ENCODE measurements at regions not wholly inside any gene's neighbourhood (a gene's known extent, or its start where the extent isn't known, plus 50 kb on each side); places are given as distances from the start of the nearest gene placed in this dataset.

GRCh38 chr5:174251305-174252000 is 205.9 kb downstream of the NSG2 start:
- no peak for TF ChIP-seq CTCF (IDR thresholded peaks at IDR 0.05; ENCODE audit: low read depth, low read length)
- no peak overlapping the region for H3K27ac ChIP-seq

GRCh38 chr5:174252121-174252520 is 206.6 kb downstream of the NSG2 start:
- Histone ChIP-seq H3K36me3 (no peaks in the 10 kb centered on the region), H3K27me3 (ENCODE audit: insufficient read depth, low read depth, severe bottlenecking) (no peaks in the 10 kb centered on the region), H3K9me3 (ENCODE audit: severe bottlenecking) (no peaks in the 10 kb centered on the region), H3K27ac (no peak overlapping the region), H3K4me3 (ENCODE audit: low read depth, low read length) (no peak overlapping the region)
- DNase-seq, result no peak
- TF ChIP-seq CTCF (IDR thresholded peaks at IDR 0.05; ENCODE audit: low read depth, low read length), result no peak

More at GRCh38 chr5:174251305-174252000, 205.9 kb downstream of the NSG2 start:
- no peaks in the 10 kb centered on the region for H3K9me3 ChIP-seq (ENCODE audit: severe bottlenecking)
- no peaks in the 10 kb centered on the region for H3K27me3 ChIP-seq (ENCODE audit: insufficient read depth, low read depth, severe bottlenecking)
- no peaks in the 10 kb centered on the region for H3K36me3 ChIP-seq
- DNase-seq, result no peak
- H3K4me3 ChIP-seq (ENCODE audit: low read depth, low read length), result no peak overlapping the region

- Histone ChIP-seq H3K9me3 (ENCODE audit: severe bottlenecking) (no peaks in the 10 kb centered on the region), H3K36me3 (no peaks in the 10 kb centered on the region), H3K4me3 (ENCODE audit: low read depth, low read length) (no peak overlapping the region), H3K27me3 (ENCODE audit: insufficient read depth, low read depth, severe bottlenecking) (no peaks in the 10 kb centered on the region), H3K27ac (no peak overlapping the region)
- TF ChIP-seq CTCF (IDR thresholded peaks at IDR 0.05; ENCODE audit: low read depth, low read length), result no peak
- DNase-seq, result no peak
Measured at GRCh38 chr5:174259696-174260420, 214.4 kb downstream of the NSG2 start.

GRCh38 chr5:174271316-174271715 is 225.8 kb downstream of the NSG2 start:
- no peaks in the 10 kb centered on the region for H3K36me3 ChIP-seq
- no peaks in the 10 kb centered on the region for H3K27me3 ChIP-seq (ENCODE audit: insufficient read depth, low read depth, severe bottlenecking)
- DNase-seq, result no peak
- H3K9me3 ChIP-seq (ENCODE audit: severe bottlenecking), result peaks cover 3% of the 10 kb centered on the region
- no peak overlapping the region for H3K27ac ChIP-seq
- no peak overlapping the region for H3K4me3 ChIP-seq (ENCODE audit: low read depth, low read length)
- no peak for TF ChIP-seq CTCF (IDR thresholded peaks at IDR 0.05; ENCODE audit: low read depth, low read length)

- H3K4me3 ChIP-seq (ENCODE audit: low read depth, low read length), result no peak overlapping the region
- no peaks in the 10 kb centered on the region for H3K36me3 ChIP-seq
- no peak overlapping the region for H3K27ac ChIP-seq
- DNase-seq, result no peak
- peaks cover 5% of the 10 kb centered on the region for H3K27me3 ChIP-seq (ENCODE audit: insufficient read depth, low read depth, severe bottlenecking)
- H3K9me3 ChIP-seq (ENCODE audit: severe bottlenecking), result peaks cover 3% of the 10 kb centered on the region
- TF ChIP-seq CTCF (IDR thresholded peaks at IDR 0.05; ENCODE audit: low read depth, low read length), result no peak
Measured at GRCh38 chr5:174272671-174273070, 227.2 kb downstream of the NSG2 start.
